ENCODE measurements at regions not wholly inside any gene's neighbourhood (a gene's known extent, or its start where the extent isn't known, plus 50 kb on each side); places are given as distances from the start of the nearest gene placed in this dataset.

- no peak for TF ChIP-seq CTCF (IDR thresholded peaks at IDR 0.05)
- TF ChIP-seq POLR2A (IDR thresholded peaks at IDR 0.05) = no peak
Measured at GRCh38 chrX:39896951-39897740, 200.6 kb downstream of the BCOR start.
